NCI-H345 (cell line): ENCODE measurements at regions not wholly inside any gene's neighbourhood (a gene's known extent, or its start where the extent isn't known, plus 50 kb on each side); places are given as distances from the start of the nearest gene placed in this dataset.
A peak's percentile ranks its signal among the peaks of the same experiment; 100 is the strongest.

Experiments used
- DNase-seq: peaks from one replicate; lab custom pipeline; 2025; lab: John Stamatoyannopoulos, UW

GRCh38 chr4:31059753-31060522 is 339.8 kb downstream of the PCDH7 start:
- no peak for DNase-seq

- DNase-seq = no peak
Measured at GRCh38 chr4:31065086-31065485, 344.9 kb downstream of the PCDH7 start.

- DNase-seq = no peak
Measured at GRCh38 chr4:31068257-31069075, 348.3 kb downstream of the PCDH7 start.

GRCh38 chr4:31069151-31069550 is 349.0 kb downstream of the PCDH7 start:
- no peak for DNase-seq

GRCh38 chr4:31071508-31072486 is 351.6 kb downstream of the PCDH7 start:
- no peak for DNase-seq

GRCh38 chr4:31075969-31076368 is 355.8 kb downstream of the PCDH7 start:
- DNase-seq = no peak

- no peak for DNase-seq
Measured at GRCh38 chr4:31078661-31079060, 358.5 kb downstream of the PCDH7 start.

GRCh38 chr4:31080887-31081286 is 360.7 kb downstream of the PCDH7 start:
- no peak for DNase-seq

GRCh38 chr4:31081366-31081765 is 361.2 kb downstream of the PCDH7 start:
- no peak for DNase-seq

- DNase-seq = no peak
Measured at GRCh38 chr4:31083456-31083855, 363.3 kb downstream of the PCDH7 start.

- DNase-seq = no peak
Measured at GRCh38 chr4:31084806-31085416, 364.7 kb downstream of the PCDH7 start.

- no peak for DNase-seq
Measured at GRCh38 chr4:31085689-31086088, 365.5 kb downstream of the PCDH7 start.

GRCh38 chr4:31086756-31087330 is 366.7 kb downstream of the PCDH7 start:
- no peak for DNase-seq

- no peak for DNase-seq
Measured at GRCh38 chr4:31088600-31089230, 368.5 kb downstream of the PCDH7 start.

- DNase-seq = peak; percentile 11
Measured at GRCh38 chr4:31089815-31090214, 369.6 kb downstream of the PCDH7 start.

- DNase-seq = no peak
Measured at GRCh38 chr4:31094474-31094873, 374.3 kb downstream of the PCDH7 start.

GRCh38 chr4:31097999-31098398 is 377.8 kb downstream of the PCDH7 start:
- no peak for DNase-seq

GRCh38 chr4:31100536-31100935 is 380.4 kb downstream of the PCDH7 start:
- no peak for DNase-seq

- DNase-seq = no peak
Measured at GRCh38 chr4:31104043-31104442, 383.9 kb downstream of the PCDH7 start.

GRCh38 chr4:31104577-31104976 is 384.4 kb downstream of the PCDH7 start:
- no peak for DNase-seq

- DNase-seq = no peak
Measured at GRCh38 chr4:31106419-31106818, 386.2 kb downstream of the PCDH7 start.
